Stimulated activated CD8-positive, alpha-beta memory T cell treated with anti-CD3 and anti-CD28 coated beads, Interleukin-15, amount 100 ng/mL, for 4 hours (primary cell): ENCODE measurements at regions not wholly inside any gene's neighbourhood (a gene's known extent, or its start where the extent isn't known, plus 50 kb on each side); places are given as distances from the start of the nearest gene placed in this dataset.

ENCODE experiments used
- DNase-seq, 2 donors: peaks; one replicate each; pipeline ENCODE4 v3.0.0-alpha.2; 2020; ENCODE audit warnings: low read depth in 2 of 2

- DNase-seq: no peak
Measured at GRCh38 chr3:182067423-182067822, 355.7 kb downstream of the SOX2 start.

GRCh38 chr3:182078316-182078715 lies 366.6 kb downstream of the SOX2 start:
- no peak for DNase-seq

GRCh38 chr3:182078929-182079328 lies 367.2 kb downstream of the SOX2 start:
- DNase-seq: no peak

- DNase-seq: no peak
Measured at GRCh38 chr3:182081096-182081495, 369.4 kb downstream of the SOX2 start.

GRCh38 chr3:182083112-182083511 lies 371.4 kb downstream of the SOX2 start:
- DNase-seq: no peak

- DNase-seq: no peak
Measured at GRCh38 chr3:182092662-182093262, 381.0 kb downstream of the SOX2 start.

GRCh38 chr3:182094321-182094720 lies 382.6 kb downstream of the SOX2 start:
- no peak for DNase-seq

GRCh38 chr3:182104881-182105280 lies 393.2 kb downstream of the SOX2 start:
- no peak for DNase-seq

- no peak for DNase-seq
Measured at GRCh38 chr3:182105875-182106274, 394.1 kb downstream of the SOX2 start.

- no peak for DNase-seq
Measured at GRCh38 chr3:182108371-182108770, 396.6 kb downstream of the SOX2 start.

GRCh38 chr3:182111967-182112366 lies 400.2 kb downstream of the SOX2 start:
- DNase-seq: no peak

- DNase-seq: no peak
Measured at GRCh38 chr3:182115328-182116015, 403.7 kb downstream of the SOX2 start.

GRCh38 chr3:182116386-182116785 lies 404.7 kb downstream of the SOX2 start:
- DNase-seq: no peak

- no peak for DNase-seq
Measured at GRCh38 chr3:182117131-182117530, 405.4 kb downstream of the SOX2 start.

GRCh38 chr3:182117583-182117982 lies 405.9 kb downstream of the SOX2 start:
- no peak for DNase-seq

- DNase-seq: no peak
Measured at GRCh38 chr3:182118066-182118465, 406.3 kb downstream of the SOX2 start.

- DNase-seq: no peak
Measured at GRCh38 chr3:182121401-182121800, 409.7 kb downstream of the SOX2 start.

GRCh38 chr3:182122779-182123178 lies 411.1 kb downstream of the SOX2 start:
- DNase-seq: no peak

- DNase-seq: no peak
Measured at GRCh38 chr3:182124187-182124586, 412.5 kb downstream of the SOX2 start.

GRCh38 chr3:182124716-182125115 lies 413.0 kb downstream of the SOX2 start:
- no peak for DNase-seq

- DNase-seq: no peak
Measured at GRCh38 chr3:182129740-182130139, 418.0 kb downstream of the SOX2 start.

- DNase-seq: no peak
Measured at GRCh38 chr3:182133752-182134151, 422.0 kb downstream of the SOX2 start.

- no peak for DNase-seq
Measured at GRCh38 chr3:182135056-182135455, 423.3 kb downstream of the SOX2 start.
